ENCODE measurements at regions not wholly inside any gene's neighbourhood (a gene's known extent, or its start where the extent isn't known, plus 50 kb on each side); places are given as distances from the start of the nearest gene placed in this dataset.
"Not testable (repeated sequence)": the region's sequence is repeated elsewhere in the genome, so short reads cannot be mapped to it uniquely, and the experiment has no call there.

DNA sequence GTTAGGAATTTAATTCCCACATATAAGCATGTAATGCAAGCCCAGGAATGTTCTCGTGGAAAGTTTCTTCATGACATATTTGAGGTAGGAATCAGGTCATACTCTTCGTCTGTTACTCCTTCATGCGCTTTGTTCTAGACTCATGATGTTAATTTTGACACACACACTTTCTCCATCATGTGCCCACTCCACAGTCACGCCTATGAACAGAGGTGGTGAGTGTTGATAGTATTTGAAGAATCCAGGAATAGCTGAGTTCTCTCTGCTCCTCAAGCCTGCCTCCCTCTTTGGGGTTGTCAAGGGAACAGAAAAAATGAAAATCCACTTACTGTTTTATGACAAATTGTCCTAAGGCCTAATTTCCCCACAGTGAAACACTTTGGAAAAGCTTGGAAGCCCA lies 117.3 kb upstream of the SERPINE2 start:
- intact Hi-C loops (cut with DNase I), result no loop called here
- Histone ChIP-seq H3K27ac (no peak overlapping the region), H3K27me3 (no peaks in the 10 kb centered on the region), H3K9me3 (no peaks in the 10 kb centered on the region), H3K4me3 (no peak overlapping the region), H3K36me3 (replicated peaks in 1 of 2; ENCODE audit: insufficient read depth in 1 of 2, low read depth in 2 of 2) (no peaks in the 10 kb centered on the region), H3K4me1 (no peaks in the 10 kb centered on the region)
- no peak for ATAC-seq
- TF ChIP-seq, protein P1, sequence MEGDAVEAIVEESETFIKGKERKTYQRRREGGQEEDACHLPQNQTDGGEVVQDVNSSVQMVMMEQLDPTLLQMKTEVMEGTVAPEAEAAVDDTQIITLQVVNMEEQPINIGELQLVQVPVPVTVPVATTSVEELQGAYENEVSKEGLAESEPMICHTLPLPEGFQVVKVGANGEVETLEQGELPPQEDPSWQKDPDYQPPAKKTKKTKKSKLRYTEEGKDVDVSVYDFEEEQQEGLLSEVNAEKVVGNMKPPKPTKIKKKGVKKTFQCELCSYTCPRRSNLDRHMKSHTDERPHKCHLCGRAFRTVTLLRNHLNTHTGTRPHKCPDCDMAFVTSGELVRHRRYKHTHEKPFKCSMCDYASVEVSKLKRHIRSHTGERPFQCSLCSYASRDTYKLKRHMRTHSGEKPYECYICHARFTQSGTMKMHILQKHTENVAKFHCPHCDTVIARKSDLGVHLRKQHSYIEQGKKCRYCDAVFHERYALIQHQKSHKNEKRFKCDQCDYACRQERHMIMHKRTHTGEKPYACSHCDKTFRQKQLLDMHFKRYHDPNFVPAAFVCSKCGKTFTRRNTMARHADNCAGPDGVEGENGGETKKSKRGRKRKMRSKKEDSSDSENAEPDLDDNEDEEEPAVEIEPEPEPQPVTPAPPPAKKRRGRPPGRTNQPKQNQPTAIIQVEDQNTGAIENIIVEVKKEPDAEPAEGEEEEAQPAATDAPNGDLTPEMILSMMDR (IDR thresholded peaks at IDR 0.05), result no peak
- no peak for TF ChIP-seq POLR2A (IDR thresholded peaks at IDR 0.05)
- no peak for DNase-seq
- 71 to 73% methylated on average over 4 of the region's 4 CpGs for WGBS, 2 donors

DNA sequence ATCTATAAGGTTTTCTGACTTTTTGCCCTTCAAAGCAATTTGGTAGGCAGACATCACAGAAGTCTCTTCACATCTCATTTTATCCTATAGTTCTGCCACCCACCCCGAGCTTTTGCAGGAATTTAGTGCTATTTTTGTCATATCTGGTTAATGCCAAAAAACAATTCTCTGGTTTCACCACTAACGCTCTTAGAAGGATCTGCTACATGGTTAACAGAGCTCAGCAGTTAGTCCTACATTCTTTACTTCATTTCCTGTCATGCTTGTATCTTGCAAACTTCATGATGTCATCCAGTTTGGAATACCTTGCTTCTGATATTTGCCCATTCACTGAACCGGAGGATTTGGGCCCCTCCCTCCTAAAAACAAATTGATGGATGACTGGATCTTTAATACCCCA lies 116.8 kb upstream of the SERPINE2 start:
- ATAC-seq (no peak), DNase-seq (no peak)
- WGBS, 2 donors, result 62 to 65% methylated on average over 3 of the region's 3 CpGs
- H3K27ac ChIP-seq, result no peak overlapping the region
- H3K27me3 ChIP-seq, result no peaks in the 10 kb centered on the region
- no peaks in the 10 kb centered on the region for H3K9me3 ChIP-seq
- no peak overlapping the region for H3K4me3 ChIP-seq
- TF ChIP-seq, protein P1 (IDR thresholded peaks at IDR 0.05), result no peak
- no peak for TF ChIP-seq POLR2A (IDR thresholded peaks at IDR 0.05)
- no peaks in the 10 kb centered on the region for H3K36me3 ChIP-seq (replicated peaks in 1 of 2; ENCODE audit: insufficient read depth in 1 of 2, low read depth in 2 of 2)
- intact Hi-C loops (cut with DNase I), result no loop called here
- H3K4me1 ChIP-seq, result no peaks in the 10 kb centered on the region

DNA sequence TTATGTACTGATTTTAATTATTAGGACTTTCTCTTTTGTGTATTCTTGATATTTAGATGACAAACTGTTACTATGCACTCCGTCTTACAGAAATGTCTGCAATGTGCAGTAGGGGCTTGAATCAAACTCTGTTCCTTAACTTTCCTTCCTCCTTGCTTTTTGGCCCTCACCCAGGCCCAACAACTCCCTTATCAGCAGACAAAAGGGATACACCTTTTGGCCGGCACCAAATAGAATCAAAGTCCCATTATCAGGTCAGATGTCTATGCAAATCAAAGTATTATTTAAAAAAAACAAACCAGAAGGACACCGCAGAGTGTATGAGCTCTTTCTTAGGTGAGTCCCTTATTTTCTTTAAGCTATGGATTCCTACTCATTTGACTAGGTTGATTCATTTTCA lies 116.3 kb upstream of the SERPINE2 start:
- Histone ChIP-seq H3K4me1 (no peaks in the 10 kb centered on the region), H3K27ac (no peak overlapping the region), H3K9me3 (no peaks in the 10 kb centered on the region), H3K36me3 (replicated peaks in 1 of 2; ENCODE audit: insufficient read depth in 1 of 2, low read depth in 2 of 2) (no peaks in the 10 kb centered on the region), H3K4me3 (no peak overlapping the region), H3K27me3 (no peaks in the 10 kb centered on the region)
- TF ChIP-seq, protein P1 (IDR thresholded peaks at IDR 0.05), result no peak
- TF ChIP-seq POLR2A (IDR thresholded peaks at IDR 0.05), result no peak
- WGBS, 2 donors, result 63 to 65% methylated on average over 3 of the region's 3 CpGs
- no peak for ATAC-seq
- no peak for DNase-seq
- intact Hi-C loops (cut with DNase I), result no loop called here

DNA sequence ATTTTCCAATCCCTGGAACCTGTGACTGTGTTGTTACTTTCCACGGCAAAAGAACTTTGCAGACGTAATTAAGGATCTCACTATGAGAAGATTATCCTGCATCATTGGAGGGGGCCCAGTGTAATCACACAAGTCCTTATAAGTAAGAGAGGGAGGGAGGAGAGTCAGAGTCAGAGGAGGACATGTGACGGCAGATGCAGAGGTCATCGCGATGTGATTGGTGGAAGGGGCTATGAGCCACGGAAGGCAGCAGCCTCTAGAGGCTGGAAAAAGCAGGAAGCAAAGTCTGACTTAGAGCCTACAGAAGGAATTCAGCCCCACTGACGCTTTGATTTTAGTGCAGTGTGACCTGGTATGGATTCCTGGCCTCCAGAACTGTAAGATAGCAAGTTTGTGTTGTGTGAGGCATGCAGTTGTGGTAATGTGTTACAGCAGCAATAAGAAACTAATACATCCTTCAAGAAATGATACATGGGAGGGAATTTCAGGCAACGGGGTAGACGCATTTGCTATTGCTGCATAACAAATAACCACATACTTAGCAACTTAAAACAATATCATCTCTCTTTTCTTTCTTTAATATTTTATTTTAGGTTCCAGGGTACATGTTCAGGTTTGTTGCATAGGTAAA lies 112.7 kb upstream of the SERPINE2 start:
- no peak for DNase-seq
- H3K4me1 ChIP-seq, result no peaks in the 10 kb centered on the region
- no peaks in the 10 kb centered on the region for H3K36me3 ChIP-seq (replicated peaks in 1 of 2; ENCODE audit: insufficient read depth in 1 of 2, low read depth in 2 of 2)
- H3K4me3 ChIP-seq, result no peak overlapping the region
- intact Hi-C loops (cut with DNase I), result no loop called here
- H3K27ac ChIP-seq, result no peak overlapping the region
- no peaks in the 10 kb centered on the region for H3K9me3 ChIP-seq
- ATAC-seq, result no peak
- H3K27me3 ChIP-seq, result no peaks in the 10 kb centered on the region
- TF ChIP-seq, protein P1 (IDR thresholded peaks at IDR 0.05), result no peak
- no peak for TF ChIP-seq POLR2A (IDR thresholded peaks at IDR 0.05)
- WGBS, 2 donors, result 84 to 87% methylated on average over 9 of the region's 9 CpGs

GRCh38 chr2:224151161-224151560 lies 112.1 kb upstream of the SERPINE2 start:
- no peak overlapping the region for H3K4me3 ChIP-seq
- intact Hi-C loops (cut with DNase I), result no loop called here
- H3K36me3 ChIP-seq (replicated peaks in 1 of 2; ENCODE audit: insufficient read depth in 1 of 2, low read depth in 2 of 2), result no peaks in the 10 kb centered on the region
- ATAC-seq (no peak), DNase-seq (no peak)
- TF ChIP-seq, protein P1 (IDR thresholded peaks at IDR 0.05), result no peak
- no peak for TF ChIP-seq POLR2A (IDR thresholded peaks at IDR 0.05)
- H3K27me3 ChIP-seq, result no peaks in the 10 kb centered on the region
- WGBS, 2 donors, result 45 to 53% methylated on average over 3 of the region's 3 CpGs
- no peaks in the 10 kb centered on the region for H3K4me1 ChIP-seq
- no peak overlapping the region for H3K27ac ChIP-seq
- H3K9me3 ChIP-seq, result no peaks in the 10 kb centered on the region

GRCh38 chr2:224148058-224148457 lies 109.0 kb upstream of the SERPINE2 start:
- intact Hi-C loops (cut with DNase I); H3K9me3 ChIP-seq; DNase-seq; H3K27me3 ChIP-seq; H3K4me3 ChIP-seq; H3K4me1 ChIP-seq; H3K36me3 ChIP-seq (replicated peaks in 1 of 2; ENCODE audit: insufficient read depth in 1 of 2, low read depth in 2 of 2); H3K27ac ChIP-seq; ATAC-seq: not testable (repeated sequence)
- WGBS, 2 donors, result 87 to 88% methylated on average over 5 of the region's 5 CpGs
